PC-9 (cell line): ENCODE measurements at regions not wholly inside any gene's neighbourhood (a gene's known extent, or its start where the extent isn't known, plus 50 kb on each side); places are given as distances from the start of the nearest gene placed in this dataset.

Source experiments
- BruUV-seq: library from RNA; stranded (reverse); fragments of 400-500 nt; replicated peaks from 2 replicates; lab custom pipeline; 2021; lab: Mats Ljungman, UMichigan
- CTCF ChIA-PET: fragments of 300-600 bp; sonication (Branson Sonifier 250); formaldehyde crosslinking; loops from one replicate; lab custom pipeline; 2022; ENCODE audit warnings: antibody characterized with exemption; lab: Charles Lee
- POLR2A ChIA-PET: fragments of 300-600 bp; sonication (Branson Sonifier 250); formaldehyde crosslinking; loops from one replicate; lab custom pipeline; 2022; ENCODE audit warnings: antibody characterized with exemption; ENCODE audit not compliant: unreplicated experiment; lab: Charles Lee
- DNase-seq, 2 experiments: peaks; one replicate each; pipeline versions ENCODE4 v3.0.0 to v3.0.0-alpha.2; 2015 to 2022; ENCODE audit warnings: mixed read lengths in 1 of 2
- H2AFZ ChIP-seq: fragments of 200-600 bp; sonication (generic); 2 replicates; pipeline ENCODE4 v1.8.1; 2017; ENCODE audit warnings: antibody characterized with exemption
- H3F3A ChIP-seq: fragments of 200-600 bp; sonication (generic); 2 replicates; pipeline ENCODE4 v1.8.1; 2017; ENCODE audit warnings: antibody characterized with exemption, mild to moderate bottlenecking, low read depth; ENCODE audit not compliant: insufficient read depth
- H3K27ac ChIP-seq: fragments of 200-600 bp; sonication (generic); 2 replicates; pipeline ENCODE4 v1.6.1; 2016; ENCODE audit warnings: mixed run types
- H3K27me3 ChIP-seq: fragments of 200-600 bp; sonication (generic); 2 replicates; pipeline ENCODE4 v1.6.1; 2016; ENCODE audit warnings: low read depth, mixed run types; ENCODE audit not compliant: insufficient read depth
- H3K36me3 ChIP-seq: fragments of 200-600 bp; sonication (generic); 2 replicates; pipeline ENCODE4 v1.6.1; 2016; ENCODE audit warnings: low read depth, mixed run types
- H3K4me1 ChIP-seq: fragments of 200-600 bp; sonication (generic); replicated peaks from 2 replicates; pipeline ENCODE4 v1.6.1; 2016; ENCODE audit warnings: mixed run types; ENCODE audit not compliant: insufficient read depth
- H3K4me2 ChIP-seq: fragments of 200-600 bp; sonication (generic); 2 replicates; pipeline ENCODE4 v1.6.1; 2017; ENCODE audit warnings: mixed run types
- H3K4me3 ChIP-seq: fragments of 200-600 bp; sonication (generic); 2 replicates; pipeline ENCODE4 v1.6.1; 2016; ENCODE audit warnings: mixed run types
- H3K79me2 ChIP-seq: fragments of 200-600 bp; sonication (generic); 2 replicates; pipeline ENCODE4 v1.6.1; 2017; ENCODE audit warnings: low read depth, mixed run types
- H3K9me2 ChIP-seq: fragments of 200-600 bp; sonication (generic); 2 replicates; pipeline ENCODE4 v1.8.1; 2017; ENCODE audit warnings: mild to moderate bottlenecking; ENCODE audit not compliant: insufficient read depth
- H3K9me3 ChIP-seq: fragments of 200-600 bp; sonication (generic); 2 replicates; pipeline ENCODE4 v1.8.1; 2016; ENCODE audit warnings: low read depth; ENCODE audit not compliant: insufficient read depth
- H4K20me1 ChIP-seq: fragments of 200-600 bp; sonication (generic); 2 replicates; pipeline ENCODE4 v1.8.1; 2017; ENCODE audit not compliant: insufficient read depth
- CTCF ChIP-seq: fragments of 200-600 bp; sonication (generic); conservative IDR thresholded peaks from 2 replicates; pipeline ENCODE4 v1.6.1; 2017; ENCODE audit warnings: mixed run types, antibody characterized with exemption, mild to moderate bottlenecking, moderate library complexity
- EZH2 ChIP-seq: fragments of 200-600 bp; sonication (generic); IDR thresholded peaks from 2 replicates; pipeline ENCODE4 v1.8.0; 2017; ENCODE audit warnings: antibody characterized with exemption, low read depth
- intact Hi-C: fragments of 100-400 bp; cut with micrococcal nuclease; formaldehyde crosslinking; loops from one replicate; pipeline ENCODE4 v1.10.0; 2022; ENCODE audit not compliant: unreplicated experiment

GRCh38 chr4:41456559-41457101, 81.3 kb upstream of the LIMCH1 start:
- Histone ChIP-seq H3K9me3 (no peaks in the 10 kb centered on the region), H3K4me2 (no peak overlapping the region), H2AFZ (no peak overlapping the region), H3K36me3 (no peaks in the 10 kb centered on the region), H3K4me1 (peaks cover 25% of the 10 kb centered on the region), H3K4me3 (no peak overlapping the region), H4K20me1 (no peaks in the 10 kb centered on the region), H3K79me2 (peaks cover 32% of the 10 kb centered on the region), H3K9me2 (no peaks in the 10 kb centered on the region), H3K27me3 (no peaks in the 10 kb centered on the region), H3F3A (no peaks in the 10 kb centered on the region), H3K27ac (no peak overlapping the region)
- intact Hi-C loops = loop anchor here (5.0 kb wide), 1 partner anchor 94 kb away; no protein-coding TSS in a partner anchor
- no TSS peak for BruUV-seq
- CTCF ChIA-PET = no interaction called here
- DNase-seq = no peak
- no peak for TF ChIP-seq CTCF
- TF ChIP-seq EZH2 = no peak
- POLR2A ChIA-PET = no interaction called here

GRCh38 chr4:41458689-41459088, 79.3 kb upstream of the LIMCH1 start:
- no TSS peak for BruUV-seq
- no peak overlapping the region for H2AFZ ChIP-seq
- no peak overlapping the region for H3K4me3 ChIP-seq
- TF ChIP-seq EZH2 (no peak), CTCF (no peak)
- 0 out of 2 replicates have a peak overlapping the region, but pooled peaks have one; percentile 30 for H3K4me2 ChIP-seq
- H3K27ac ChIP-seq = peak overlapping the region; percentile 48
- intact Hi-C loops = loop anchor here (5.0 kb wide), 1 partner anchor 96 kb away; no protein-coding TSS in a partner anchor
- H3K9me3 ChIP-seq = no peaks in the 10 kb centered on the region
- CTCF ChIA-PET = interaction anchor here (0.6 to 0.7 kb wide), 3 partner anchors 17 to 320 kb away, joined by 4 to 6 read pairs (median 6); no protein-coding TSS in a partner anchor
- POLR2A ChIA-PET = interaction anchor here (0.7 kb wide), 1 partner anchor 38 kb away, joined by 19 read pairs; no protein-coding TSS in a partner anchor
- peak in 1 of 2 experiments; percentile 75 for DNase-seq
- no peaks in the 10 kb centered on the region for H3F3A ChIP-seq
- no peaks in the 10 kb centered on the region for H4K20me1 ChIP-seq
- H3K27me3 ChIP-seq = no peaks in the 10 kb centered on the region
- no peaks in the 10 kb centered on the region for H3K9me2 ChIP-seq
- H3K4me1 ChIP-seq = peaks cover 25% of the 10 kb centered on the region
- H3K79me2 ChIP-seq = peaks cover 42% of the 10 kb centered on the region
- H3K36me3 ChIP-seq = 0 out of 2 replicates have a peak, but pooled peaks cover 4% of the 10 kb centered on the region

- BruUV-seq = no TSS peak
- ChIA-PET POLR2A (no interaction called here), CTCF (no interaction called here)
- no peak for TF ChIP-seq EZH2
- no peak overlapping the region for H3K4me3 ChIP-seq
- H3K79me2 ChIP-seq = peaks cover 36% of the 10 kb centered on the region
- no peaks in the 10 kb centered on the region for H4K20me1 ChIP-seq
- H3K4me1 ChIP-seq = peaks cover 14% of the 10 kb centered on the region
- H3K36me3 ChIP-seq = 0 out of 2 replicates have a peak, but pooled peaks cover 4% of the 10 kb centered on the region
- no peak overlapping the region for H3K27ac ChIP-seq
- H3K9me2 ChIP-seq = no peaks in the 10 kb centered on the region
- H3F3A ChIP-seq = no peaks in the 10 kb centered on the region
- H3K4me2 ChIP-seq = no peak overlapping the region
- no peak for DNase-seq
- H3K9me3 ChIP-seq = no peaks in the 10 kb centered on the region
- no peak overlapping the region for H2AFZ ChIP-seq
- intact Hi-C loops = no loop called here
- H3K27me3 ChIP-seq = no peaks in the 10 kb centered on the region
These were observed 77.3 kb upstream of the LIMCH1 start for GRCh38 chr4:41460641-41461040.
